ENCODE measurements at regions not wholly inside any gene's neighbourhood (a gene's known extent, or its start where the extent isn't known, plus 50 kb on each side); places are given as distances from the start of the nearest gene placed in this dataset.

DNA sequence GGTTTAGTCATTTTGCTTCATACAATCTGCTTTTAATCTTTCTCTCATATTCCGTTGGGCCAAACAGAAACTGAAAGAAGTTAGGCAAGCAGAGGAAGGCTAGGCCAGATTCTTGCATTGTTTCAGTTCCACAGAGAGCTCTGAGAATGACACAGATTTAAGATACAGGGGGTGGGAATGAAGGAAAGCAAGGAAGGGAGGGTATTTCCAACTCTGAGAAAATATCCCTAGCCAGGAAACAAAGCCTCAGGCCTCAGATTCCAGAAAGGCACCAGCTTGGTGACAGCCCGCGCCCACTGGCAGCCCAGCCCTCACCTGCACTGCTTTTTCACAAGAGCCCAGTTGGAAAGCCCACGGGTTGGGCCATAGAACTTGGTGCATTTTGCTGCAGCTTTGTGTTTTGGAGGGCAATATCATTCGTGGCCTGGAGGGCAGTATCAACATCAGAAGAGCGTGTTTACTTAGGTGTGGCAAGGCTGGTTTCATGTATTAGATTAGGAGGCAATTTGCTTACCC, 63.5 kb downstream of the ENC1 start:
- no peak for DNase-seq (ENCODE audit: low read depth)

DNA sequence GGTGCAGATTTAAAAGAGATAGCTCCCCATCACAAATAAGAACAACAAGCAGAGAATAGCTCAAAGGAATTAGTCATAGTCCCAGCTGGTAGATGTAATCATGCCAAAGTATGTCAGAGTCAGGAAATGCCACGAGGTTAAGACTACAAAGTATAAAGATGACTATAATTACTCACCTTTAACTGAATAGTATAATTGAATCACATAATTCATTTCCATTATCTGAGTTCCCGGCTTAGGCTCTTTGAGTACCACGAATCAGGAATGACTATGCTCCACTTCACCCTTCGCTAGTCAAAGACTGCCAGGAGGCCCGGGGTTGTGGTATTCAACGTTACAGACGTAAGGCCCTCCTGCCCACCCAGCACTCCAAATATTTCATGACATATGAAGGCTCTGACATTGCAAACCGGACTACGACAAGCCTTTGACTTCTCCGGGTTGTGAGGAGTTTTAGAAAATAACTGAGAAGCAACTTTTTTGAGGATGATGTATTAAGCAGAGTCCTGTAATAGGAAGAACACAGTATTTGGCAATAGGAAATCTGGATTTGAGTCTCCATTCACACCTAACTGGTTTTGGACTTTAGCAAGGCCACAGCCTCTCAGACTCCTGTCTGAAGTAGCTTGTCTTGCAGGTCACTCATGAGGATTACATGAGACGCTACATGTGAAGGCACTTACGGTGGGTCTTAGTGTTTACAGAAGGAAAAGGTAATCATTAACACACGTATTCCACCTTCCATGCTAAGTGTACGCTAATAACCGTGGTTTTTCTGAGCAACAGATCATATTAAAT, 64.6 kb downstream of the ENC1 start:
- no peak for DNase-seq (ENCODE audit: low read depth)

DNA sequence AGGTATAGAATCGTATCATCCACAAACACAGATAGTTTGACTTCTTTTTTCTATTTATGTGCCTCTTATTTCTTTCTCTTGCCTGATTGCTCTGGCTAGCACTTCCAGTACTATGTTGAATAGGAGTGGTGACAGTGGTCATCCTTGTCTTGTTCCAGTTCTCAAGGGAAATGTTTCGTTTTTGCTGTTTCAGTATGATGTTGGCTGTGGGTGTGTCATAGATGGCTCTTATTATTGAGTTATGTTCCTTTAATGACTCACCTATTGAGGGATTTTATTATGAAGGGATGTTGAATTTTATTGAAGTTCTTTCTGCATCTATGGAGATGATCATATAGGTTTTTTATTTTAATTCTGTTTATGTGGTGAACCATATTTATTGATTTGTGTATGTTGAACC, 70.3 kb downstream of the ENC1 start:
- no peak for DNase-seq (ENCODE audit: low read depth)

DNA sequence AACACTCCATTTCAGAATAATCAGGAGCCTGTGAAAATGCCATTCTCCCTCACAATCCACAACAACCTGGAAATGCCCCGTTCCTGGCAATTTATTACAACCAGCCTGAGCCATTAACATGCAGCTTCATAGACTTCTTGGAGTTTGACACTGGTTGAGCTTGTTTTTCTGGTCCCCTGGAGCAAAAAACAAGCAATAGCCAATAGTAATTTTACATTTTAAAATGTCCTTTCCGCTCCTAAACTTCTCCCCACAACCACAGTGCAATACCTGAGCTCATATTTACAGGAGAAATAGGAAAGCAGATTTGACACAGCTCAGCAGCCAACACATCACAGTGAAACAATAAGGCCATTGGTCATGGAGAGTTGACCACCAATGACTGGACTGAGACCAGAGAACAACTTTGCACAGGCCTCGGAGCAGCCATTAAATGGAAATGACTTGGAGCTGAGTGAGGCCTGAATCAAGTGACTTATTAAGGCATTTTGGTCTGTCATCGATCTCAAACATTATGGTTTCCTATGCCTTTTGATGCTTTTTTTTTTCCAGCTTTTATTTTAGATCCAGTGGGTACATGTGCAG, 73.0 kb downstream of the ENC1 start:
- no peak for DNase-seq (ENCODE audit: low read depth)

DNA sequence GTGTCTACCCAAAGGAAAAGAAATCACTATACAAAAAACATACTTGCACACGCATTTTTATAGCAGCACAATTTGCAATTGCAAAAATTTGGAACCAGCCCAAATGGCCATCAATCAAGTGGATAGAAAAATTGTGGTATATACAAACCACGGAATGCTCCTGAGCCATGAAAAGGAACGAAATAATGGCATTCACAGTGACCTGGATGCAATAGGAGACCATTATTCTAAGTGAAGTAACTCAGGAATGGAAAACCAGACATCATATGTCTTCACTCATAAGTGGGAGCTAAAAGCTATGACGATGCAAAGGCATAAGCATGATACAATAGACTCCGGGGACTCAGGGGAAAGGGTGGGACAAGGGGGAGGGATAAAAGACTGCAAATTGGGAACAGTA, 78.4 kb downstream of the ENC1 start:
- DNase-seq (ENCODE audit: low read depth) = no peak

GRCh38 chr5:74560245-74560644, 80.3 kb downstream of the ENC1 start:
- no peak for DNase-seq (ENCODE audit: low read depth)

GRCh38 chr5:74556631-74557595, 83.6 kb downstream of the ENC1 start:
- no peak for DNase-seq (ENCODE audit: low read depth)

DNA sequence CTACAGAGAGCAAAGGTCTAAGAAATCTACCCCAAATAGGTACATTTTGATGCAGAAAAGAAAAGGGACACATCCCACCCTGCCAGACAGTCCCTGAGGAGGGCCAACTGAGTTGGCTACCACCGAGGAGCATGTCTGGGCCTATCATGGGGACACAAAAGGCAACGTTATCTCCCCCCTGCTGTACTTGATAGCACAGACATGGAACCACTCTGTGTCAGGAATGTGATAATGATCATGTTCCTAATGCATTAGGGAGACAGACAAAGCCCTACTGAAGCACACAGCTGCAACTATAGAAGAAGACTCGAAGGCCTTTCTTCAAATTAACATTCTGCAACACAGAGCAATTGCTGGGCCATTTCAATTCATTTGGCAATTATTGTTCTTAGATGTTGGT, 84.5 kb downstream of the ENC1 start:
- DNase-seq (ENCODE audit: low read depth) = no peak

DNA sequence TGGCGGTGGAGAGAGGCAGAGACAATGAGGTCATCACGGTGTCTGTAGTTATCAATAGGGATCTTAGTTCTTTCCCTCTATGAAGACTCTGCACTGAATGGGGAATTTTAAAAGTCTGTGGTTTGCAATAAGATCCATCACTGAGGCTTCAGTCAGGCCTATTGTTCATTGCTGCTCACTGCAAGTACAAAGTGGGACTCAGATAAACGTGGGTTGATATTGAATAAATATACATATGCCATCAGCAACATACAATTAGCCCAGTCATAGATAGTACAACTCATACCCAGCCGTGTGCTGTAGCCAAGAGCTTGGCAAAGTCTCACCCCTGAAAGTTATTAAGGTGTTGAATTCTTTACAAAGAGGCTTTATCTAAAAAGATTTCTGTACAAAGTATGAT, 88.4 kb downstream of the ENC1 start:
- DNase-seq (ENCODE audit: low read depth) = no peak

- no peak for DNase-seq (ENCODE audit: low read depth)
These were observed 89.6 kb downstream of the ENC1 start for GRCh38 chr5:74550927-74551326.

- no peak for DNase-seq (ENCODE audit: low read depth)
These were observed 91.1 kb downstream of the ENC1 start for GRCh38 chr5:74549384-74549783.

GRCh38 chr5:74546796-74547195, 93.7 kb downstream of the ENC1 start:
- DNase-seq (ENCODE audit: low read depth) = no peak

DNA sequence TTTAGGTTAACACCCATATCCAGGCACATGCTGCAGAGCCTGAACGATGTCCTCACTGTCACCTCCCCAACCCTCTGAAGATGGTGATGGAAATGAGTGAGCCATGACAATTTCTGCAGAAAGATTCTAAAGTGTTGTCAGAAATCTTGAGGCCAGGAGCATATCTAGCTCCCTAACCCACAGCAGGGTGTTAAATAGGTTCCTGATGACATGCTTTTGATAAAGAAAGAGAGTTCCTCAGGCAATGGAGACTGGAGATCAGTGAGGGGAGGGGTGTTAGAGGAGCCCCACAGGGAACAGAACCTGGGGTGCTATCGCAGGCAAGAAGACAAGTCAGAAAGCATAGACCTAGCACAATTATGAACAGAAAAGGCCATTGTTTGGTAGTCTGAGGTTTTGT, 95.7 kb downstream of the ENC1 start:
- DNase-seq (ENCODE audit: low read depth) = no peak

DNA sequence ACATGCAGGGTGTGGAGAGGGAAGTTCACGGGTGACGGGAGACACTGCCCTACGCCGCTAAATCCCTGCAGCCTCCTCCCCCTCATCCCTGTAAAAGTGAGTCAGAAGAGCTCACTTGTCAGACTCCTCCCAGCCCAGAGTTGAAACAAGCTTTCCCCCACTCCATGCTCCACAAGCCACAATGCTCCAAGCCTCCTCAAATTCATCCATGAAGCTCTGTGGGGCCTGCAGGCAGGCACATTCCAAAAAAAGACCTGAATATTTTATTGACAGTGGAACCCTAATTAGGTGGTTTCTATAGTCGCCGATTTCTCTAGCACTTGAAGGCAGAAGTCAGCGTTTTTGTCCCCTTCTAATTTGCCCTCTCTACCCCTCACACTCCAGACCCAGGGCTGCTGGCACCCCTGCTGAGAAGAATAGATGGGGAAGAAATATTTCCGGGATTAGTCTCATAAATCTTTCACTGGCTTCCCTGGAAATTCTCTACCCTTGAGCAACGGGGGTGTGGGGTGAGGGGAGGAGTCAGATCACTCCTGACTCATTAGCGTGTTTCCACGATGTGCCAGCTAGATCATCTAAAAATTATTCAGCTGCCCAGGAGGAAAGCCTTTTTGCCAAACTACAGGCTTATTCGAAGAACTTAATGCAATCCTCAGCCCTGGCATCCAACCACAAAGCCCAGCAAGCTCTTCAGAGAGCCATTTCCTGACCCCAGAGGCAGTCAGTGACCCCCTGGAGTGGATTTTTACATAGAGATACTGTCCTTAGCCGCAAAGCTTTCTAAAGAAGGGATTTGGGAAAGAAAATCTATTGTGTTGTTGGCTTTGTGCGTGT, 97.1 kb downstream of the ENC1 start:
- DNase-seq (ENCODE audit: low read depth) = no peak

DNA sequence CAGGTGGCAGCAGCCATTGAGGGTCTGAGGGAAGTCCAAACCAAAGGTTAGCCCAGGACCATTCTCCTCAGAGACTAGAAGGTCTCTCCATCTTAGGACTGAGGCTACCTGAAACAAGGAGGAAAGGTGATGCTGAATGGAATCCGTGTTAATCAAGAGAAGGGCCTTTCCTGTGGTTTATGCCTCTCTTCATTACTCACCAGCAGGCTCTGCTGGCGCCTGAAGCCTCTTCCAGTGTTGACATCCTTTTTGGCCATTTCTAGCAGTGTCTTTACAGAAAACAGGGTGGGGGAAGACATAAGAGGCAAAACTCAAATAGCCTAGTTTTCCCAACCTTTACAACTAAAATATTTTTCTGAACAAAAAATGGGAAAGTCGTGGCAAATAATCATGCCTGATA, 98.0 kb downstream of the ENC1 start:
- no peak for DNase-seq (ENCODE audit: low read depth)

DNA sequence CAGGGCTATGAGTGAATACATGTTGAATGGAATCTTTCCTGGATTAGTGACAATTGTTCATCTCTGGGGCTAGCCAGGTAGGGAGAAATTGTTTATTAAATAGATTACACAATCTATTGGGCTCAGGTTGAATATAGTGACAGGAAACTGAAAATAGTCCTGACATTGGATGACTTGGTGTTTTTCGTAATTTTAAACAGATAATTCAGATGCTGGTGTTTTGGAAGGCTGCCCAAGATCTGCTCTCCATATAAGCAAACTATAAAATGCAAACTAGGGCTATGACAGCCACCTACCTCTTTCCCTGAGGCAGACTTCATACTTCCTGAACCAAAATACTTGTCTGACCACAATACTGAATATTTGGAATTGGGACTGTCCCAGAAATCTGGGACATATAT, 99.1 kb downstream of the ENC1 start:
- DNase-seq (ENCODE audit: low read depth) = no peak

DNA sequence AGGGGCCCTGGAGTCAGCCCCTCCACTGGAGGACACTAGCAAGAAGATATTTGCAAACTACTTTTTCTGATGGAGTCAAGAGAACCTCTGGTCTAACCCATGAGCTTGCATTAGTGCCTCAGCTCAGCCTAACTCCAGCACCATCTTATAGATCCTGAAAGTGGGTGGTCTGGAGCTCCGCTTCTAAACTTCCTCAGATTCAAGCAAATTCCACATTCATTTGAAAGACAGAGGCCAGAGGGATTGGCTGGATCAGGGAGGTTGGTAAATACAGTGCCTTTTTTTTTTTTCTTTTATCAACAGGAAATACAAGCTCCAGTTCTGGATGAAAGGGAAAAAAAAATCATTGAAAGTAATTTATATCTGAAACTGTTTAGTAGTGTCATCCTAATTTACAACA, 99.9 kb downstream of the ENC1 start:
- DNase-seq (ENCODE audit: low read depth) = no peak

GRCh38 chr5:74539986-74540385, 100.5 kb downstream of the ENC1 start:
- DNase-seq (ENCODE audit: low read depth) = no peak

- no peak for DNase-seq (ENCODE audit: low read depth)
These were observed 102.3 kb downstream of the ENC1 start for GRCh38 chr5:74538206-74538661.

DNA sequence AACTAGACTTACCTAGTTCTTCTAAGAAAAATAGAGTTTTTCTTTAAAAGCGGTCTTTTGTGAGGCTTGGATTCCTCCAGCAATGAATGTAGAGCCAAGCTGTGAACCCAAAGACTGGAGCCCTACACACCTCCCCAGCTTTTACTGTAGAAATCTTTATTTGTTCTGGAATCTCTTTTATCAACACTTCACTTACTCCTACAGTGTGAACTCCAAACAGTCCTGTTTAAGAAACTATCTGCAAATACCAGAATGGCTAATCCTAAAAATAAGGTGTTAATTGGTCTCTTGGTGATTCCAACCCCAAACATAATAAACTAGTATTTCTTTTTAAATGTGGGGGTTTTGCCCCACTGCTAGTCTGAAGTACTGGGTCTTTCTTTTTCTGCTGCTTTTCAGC, 103.9 kb downstream of the ENC1 start:
- no peak for DNase-seq (ENCODE audit: low read depth)

DNA sequence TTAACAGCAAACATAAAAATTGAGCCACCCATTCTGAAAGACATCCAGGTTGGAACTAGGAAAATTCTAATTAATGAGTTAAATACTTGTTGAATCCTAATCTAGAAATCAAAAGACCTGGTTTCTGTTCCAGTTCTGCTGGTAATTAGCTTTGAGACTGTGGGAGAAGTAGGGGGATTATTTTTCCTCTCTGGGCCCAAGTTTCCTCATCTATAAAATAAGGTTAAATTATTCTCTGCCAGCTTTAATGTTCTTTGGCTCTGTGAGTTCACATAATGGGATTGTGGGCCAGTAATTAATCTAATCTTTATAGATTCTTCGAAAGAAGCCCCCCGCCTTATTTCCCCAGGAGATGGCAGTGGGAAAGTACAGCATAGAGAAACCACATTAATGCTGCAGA, 104.6 kb downstream of the ENC1 start:
- no peak for DNase-seq (ENCODE audit: low read depth)
